Colonic mucosa (tissue), 4 donors: ENCODE measurements at regions not wholly inside any gene's neighbourhood (a gene's known extent, or its start where the extent isn't known, plus 50 kb on each side); places are given as distances from the start of the nearest gene placed in this dataset.

Experiments
- DNase-seq: peaks from one replicate; pipeline ENCODE4 v3.0.0-alpha.2; 2020
- H3K27ac ChIP-seq: fragments of 200-600 bp; one replicate; pipeline ENCODE4 v1.8.0; 2021
- H3K27me3 ChIP-seq: fragments of 200-600 bp; one replicate; pipeline ENCODE4 v1.8.0; 2021
- H3K36me3 ChIP-seq: fragments of 200-600 bp; one replicate; pipeline ENCODE4 v1.8.0; 2021
- H3K4me1 ChIP-seq: fragments of 200-600 bp; one replicate; pipeline ENCODE4 v1.8.0; 2021; ENCODE audit warnings: mild to moderate bottlenecking
- H3K4me3 ChIP-seq: fragments of 200-600 bp; one replicate; pipeline ENCODE4 v1.8.0; 2021
- H3K9ac ChIP-seq, 2 donors: one replicate each; pipeline ENCODE4 v1.7.0; 2013; ENCODE audit warnings: control low read depth in 2 of 2, low read depth in 2 of 2, low read length in 2 of 2
- H3K9me3 ChIP-seq: fragments of 200-600 bp; one replicate; pipeline ENCODE4 v1.8.0; 2021
- CTCF ChIP-seq: fragments of 200-600 bp; IDR thresholded peaks from one replicate; pipeline ENCODE4 v1.8.0; 2022; ENCODE audit warnings: antibody characterized with exemption, mild to moderate bottlenecking
- intact Hi-C: fragments of 100-400 bp; cut with DNase I; formaldehyde crosslinking; loops from one replicate; pipeline ENCODE4 v1.14.1; 2022
- donor health status: healthy.
- donor health status: DM: no; HTN: no; CAD: no.
- donor health status: DM: no; HTN: no; CAD: no.

GRCh38 chr2:67790622-67791021 lies 272.2 kb downstream of the C1D start:
- intact Hi-C loops = no loop called here
- Histone ChIP-seq H3K27ac (no peak overlapping the region), H3K36me3 (no peaks in the 10 kb centered on the region), H3K4me3 (no peak overlapping the region), H3K9me3 (no peaks in the 10 kb centered on the region), H3K4me1 (no peaks in the 10 kb centered on the region), H3K9ac (no peak overlapping the region), H3K27me3 (no peaks in the 10 kb centered on the region)
- DNase-seq = no peak
- TF ChIP-seq CTCF = no peak

GRCh38 chr2:67792191-67792590 lies 270.6 kb downstream of the C1D start:
- H3K27ac ChIP-seq = no peak overlapping the region
- H3K9ac ChIP-seq = no peak overlapping the region
- no peak for TF ChIP-seq CTCF
- no peaks in the 10 kb centered on the region for H3K36me3 ChIP-seq
- intact Hi-C loops = no loop called here
- H3K4me1 ChIP-seq = no peaks in the 10 kb centered on the region
- no peaks in the 10 kb centered on the region for H3K9me3 ChIP-seq
- no peak for DNase-seq
- no peak overlapping the region for H3K4me3 ChIP-seq
- no peaks in the 10 kb centered on the region for H3K27me3 ChIP-seq

- no peaks in the 10 kb centered on the region for H3K27me3 ChIP-seq
- H3K36me3 ChIP-seq = no peaks in the 10 kb centered on the region
- TF ChIP-seq CTCF = no peak
- intact Hi-C loops = no loop called here
- no peak for DNase-seq
- no peaks in the 10 kb centered on the region for H3K9me3 ChIP-seq
- no peaks in the 10 kb centered on the region for H3K4me1 ChIP-seq
- no peak overlapping the region for H3K27ac ChIP-seq
- H3K4me3 ChIP-seq = no peak overlapping the region
- no peak overlapping the region for H3K9ac ChIP-seq
Measured at GRCh38 chr2:67792681-67793091, 270.1 kb downstream of the C1D start.

GRCh38 chr2:67797801-67798540 lies 264.8 kb downstream of the C1D start:
- Histone ChIP-seq H3K4me3 (no peak overlapping the region), H3K36me3 (no peaks in the 10 kb centered on the region), H3K9me3 (no peaks in the 10 kb centered on the region), H3K9ac (no peak overlapping the region), H3K27me3 (no peaks in the 10 kb centered on the region), H3K27ac (no peak overlapping the region), H3K4me1 (no peaks in the 10 kb centered on the region)
- intact Hi-C loops = no loop called here
- no peak for DNase-seq
- no peak for TF ChIP-seq CTCF

GRCh38 chr2:67798541-67799160 lies 264.2 kb downstream of the C1D start:
- no peak overlapping the region for H3K9ac ChIP-seq
- H3K9me3 ChIP-seq = no peaks in the 10 kb centered on the region
- H3K36me3 ChIP-seq = no peaks in the 10 kb centered on the region
- intact Hi-C loops = no loop called here
- no peak for DNase-seq
- H3K27ac ChIP-seq = no peak overlapping the region
- no peaks in the 10 kb centered on the region for H3K4me1 ChIP-seq
- H3K4me3 ChIP-seq = no peak overlapping the region
- no peak for TF ChIP-seq CTCF
- H3K27me3 ChIP-seq = no peaks in the 10 kb centered on the region
